BJ (cell line): ENCODE measurements at regions not wholly inside any gene's neighbourhood (a gene's known extent, or its start where the extent isn't known, plus 50 kb on each side); places are given as distances from the start of the nearest gene placed in this dataset.

Source experiments
- CTCF ChIA-PET: fragments of 350-600 bp; formaldehyde crosslinking; extraction: SDS; loops from one replicate; lab custom pipeline; 2021; ENCODE audit warnings: antibody characterized with exemption, inconsistent platforms; lab: Yijun Ruan, JAX
- POLR2A ChIA-PET: fragments of 300-600 bp; sonication (Branson Sonifier 250); formaldehyde crosslinking; extraction: SDS; loops from one replicate; lab custom pipeline; 2021; ENCODE audit warnings: antibody characterized with exemption; lab: Charles Lee
- DNase-seq: peaks from one replicate; pipeline ENCODE4 v3.0.0-alpha.2; 2011; ENCODE audit warnings: low read depth
- H3K27me3 ChIP-seq: 2 replicates; pipeline ENCODE4 v1.6.0; 2011; ENCODE audit warnings: low read length; ENCODE audit not compliant: control insufficient read depth, insufficient read depth
- H3K36me3 ChIP-seq: 2 replicates; pipeline ENCODE4 v1.5.1; 2011; ENCODE audit warnings: low read length; ENCODE audit not compliant: control insufficient read depth, insufficient read depth
- H3K4me3 ChIP-seq: 2 replicates; pipeline ENCODE4 v1.5.1; 2011; ENCODE audit warnings: low read depth, mild to moderate bottlenecking, control low read depth, low read length
- TF ChIP-seq, protein P1 (sequence below): IDR thresholded peaks from 2 replicates; pipeline ENCODE4 v1.5.1; 2011; ENCODE audit warnings: low read depth, mild to moderate bottlenecking, control low read depth, inconsistent platforms, low read length, moderate library complexity; ENCODE audit not compliant: insufficient read depth

DNA sequence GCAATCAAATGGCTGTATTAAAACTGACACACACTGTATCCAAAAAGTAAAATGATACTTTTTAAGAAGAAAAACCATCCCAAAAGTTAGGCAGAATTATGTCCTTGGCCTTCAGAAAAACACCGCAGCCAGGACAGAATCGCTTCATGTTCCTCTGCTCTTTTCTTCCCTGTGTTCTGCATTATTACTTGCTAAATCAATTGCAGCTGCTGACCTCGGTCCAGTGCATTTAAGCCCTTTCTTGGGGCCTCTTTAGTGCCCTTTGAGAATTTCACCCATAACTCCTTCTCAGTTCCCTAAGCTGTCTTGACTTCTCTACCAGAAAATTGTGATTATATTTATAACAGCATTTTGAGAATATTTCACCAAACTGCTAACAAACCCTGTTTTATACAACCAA lies 696.9 kb downstream of the PCDH7 start:
- TF ChIP-seq, protein P1, sequence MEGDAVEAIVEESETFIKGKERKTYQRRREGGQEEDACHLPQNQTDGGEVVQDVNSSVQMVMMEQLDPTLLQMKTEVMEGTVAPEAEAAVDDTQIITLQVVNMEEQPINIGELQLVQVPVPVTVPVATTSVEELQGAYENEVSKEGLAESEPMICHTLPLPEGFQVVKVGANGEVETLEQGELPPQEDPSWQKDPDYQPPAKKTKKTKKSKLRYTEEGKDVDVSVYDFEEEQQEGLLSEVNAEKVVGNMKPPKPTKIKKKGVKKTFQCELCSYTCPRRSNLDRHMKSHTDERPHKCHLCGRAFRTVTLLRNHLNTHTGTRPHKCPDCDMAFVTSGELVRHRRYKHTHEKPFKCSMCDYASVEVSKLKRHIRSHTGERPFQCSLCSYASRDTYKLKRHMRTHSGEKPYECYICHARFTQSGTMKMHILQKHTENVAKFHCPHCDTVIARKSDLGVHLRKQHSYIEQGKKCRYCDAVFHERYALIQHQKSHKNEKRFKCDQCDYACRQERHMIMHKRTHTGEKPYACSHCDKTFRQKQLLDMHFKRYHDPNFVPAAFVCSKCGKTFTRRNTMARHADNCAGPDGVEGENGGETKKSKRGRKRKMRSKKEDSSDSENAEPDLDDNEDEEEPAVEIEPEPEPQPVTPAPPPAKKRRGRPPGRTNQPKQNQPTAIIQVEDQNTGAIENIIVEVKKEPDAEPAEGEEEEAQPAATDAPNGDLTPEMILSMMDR: no peak
- no peaks in the 10 kb centered on the region for H3K27me3 ChIP-seq
- ChIA-PET CTCF (no interaction called here), POLR2A (no interaction called here)
- no peaks in the 10 kb centered on the region for H3K36me3 ChIP-seq
- no peak overlapping the region for H3K4me3 ChIP-seq
- no peak for DNase-seq

DNA sequence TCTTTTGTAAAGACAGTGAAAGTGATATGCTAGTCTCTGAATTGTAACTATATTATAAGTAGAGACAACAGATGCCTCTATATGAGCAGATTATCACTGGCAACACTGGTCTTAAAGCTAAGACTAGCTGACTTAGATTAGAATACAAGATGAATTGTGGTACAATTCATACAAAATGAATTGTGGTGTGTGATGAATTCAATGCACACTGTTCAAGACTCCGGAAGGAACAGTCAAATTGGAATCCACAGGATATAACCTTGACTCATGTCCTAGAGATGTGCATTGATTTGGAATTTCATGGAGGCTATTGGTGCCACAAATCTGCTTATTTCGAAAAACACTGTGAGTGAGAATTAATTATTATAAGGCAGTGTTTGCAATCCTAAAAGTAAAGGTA lies 701.8 kb downstream of the PCDH7 start:
- Histone ChIP-seq H3K4me3 (no peak overlapping the region), H3K36me3 (no peaks in the 10 kb centered on the region), H3K27me3 (no peaks in the 10 kb centered on the region)
- TF ChIP-seq, protein P1: no peak
- DNase-seq: no peak
- ChIA-PET CTCF (no interaction called here), POLR2A (no interaction called here)

DNA sequence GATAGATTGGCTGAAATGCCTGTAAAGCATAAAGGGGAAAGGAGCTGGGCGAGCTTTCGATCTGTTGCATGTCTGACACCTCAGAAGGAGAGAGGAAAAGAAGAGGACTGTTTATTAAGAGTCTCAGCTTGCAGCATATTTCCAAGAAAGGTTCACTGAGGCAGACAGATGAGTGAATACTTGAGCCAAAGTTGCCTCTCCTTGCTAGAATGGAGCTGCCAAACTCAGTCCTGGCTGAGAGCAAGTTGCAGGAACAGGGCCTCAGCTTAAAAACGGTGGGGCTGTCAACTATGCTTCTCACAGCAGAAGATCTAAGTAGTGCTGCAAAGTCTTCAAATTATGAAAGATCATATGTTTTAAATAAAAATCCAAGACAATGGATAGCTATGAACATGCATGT lies 707.5 kb downstream of the PCDH7 start:
- Histone ChIP-seq H3K27me3 (no peaks in the 10 kb centered on the region), H3K36me3 (no peaks in the 10 kb centered on the region), H3K4me3 (no peak overlapping the region)
- ChIA-PET POLR2A (no interaction called here), CTCF (no interaction called here)
- no peak for DNase-seq
- TF ChIP-seq, protein P1: no peak

DNA sequence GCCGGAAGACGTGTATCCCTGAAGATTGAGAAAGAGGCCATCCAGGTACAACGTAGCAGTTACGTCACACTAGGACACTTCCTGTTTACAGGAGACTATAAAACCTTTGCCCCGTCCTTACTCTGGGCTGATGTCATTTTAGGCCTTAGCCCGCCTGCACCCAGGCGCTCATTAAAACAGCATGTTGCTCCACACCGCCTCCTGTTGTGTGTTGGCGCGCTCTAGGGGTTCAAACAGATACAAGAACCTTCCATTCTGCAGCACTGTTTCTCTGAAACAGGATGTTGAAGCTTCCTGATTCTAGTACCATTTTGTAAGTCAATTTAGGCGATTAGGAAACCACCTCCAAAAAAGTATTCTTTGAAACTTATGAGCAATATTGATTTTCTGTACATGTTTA lies 722.1 kb downstream of the PCDH7 start:
- no peaks in the 10 kb centered on the region for H3K27me3 ChIP-seq
- no peaks in the 10 kb centered on the region for H3K36me3 ChIP-seq
- DNase-seq: no peak
- H3K4me3 ChIP-seq: no peak overlapping the region
- CTCF ChIA-PET: no interaction called here
- TF ChIP-seq, protein P1: no peak
- POLR2A ChIA-PET: no interaction called here

DNA sequence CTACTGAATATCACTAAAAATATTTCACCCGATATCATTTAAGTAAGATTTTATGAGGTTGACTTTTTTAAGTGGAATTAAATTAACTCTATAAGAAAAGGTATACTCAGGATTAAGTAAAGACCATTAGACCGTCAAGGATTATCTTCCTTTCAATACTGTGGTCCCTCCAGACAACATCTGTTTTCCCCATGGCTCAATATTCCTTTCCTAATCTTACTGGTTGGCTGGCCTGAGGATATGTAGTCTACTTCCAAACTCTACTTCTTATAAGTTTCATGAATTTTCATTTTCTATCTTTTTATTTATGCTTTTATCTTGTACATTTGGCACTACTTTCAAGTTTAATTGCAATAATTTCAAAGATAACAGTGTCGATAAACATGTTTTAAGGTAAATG lies 725.4 kb downstream of the PCDH7 start:
- no peak for DNase-seq
- Histone ChIP-seq H3K4me3 (no peak overlapping the region), H3K27me3 (no peaks in the 10 kb centered on the region), H3K36me3 (no peaks in the 10 kb centered on the region)
- ChIA-PET POLR2A (no interaction called here), CTCF (no interaction called here)
- TF ChIP-seq, protein P1: no peak
